Activated CD4-positive, alpha-beta T cell treated with anti-CD3 and anti-CD28 coated beads, Interleukin-10, Interleukin-2, amounts not matched to agents 100 ng/mL and 50 ng/mL, durations not matched to agents 16 hours and 8 hours (primary cell): ENCODE measurements at regions not wholly inside any gene's neighbourhood (a gene's known extent, or its start where the extent isn't known, plus 50 kb on each side); places are given as distances from the start of the nearest gene placed in this dataset.

ENCODE experiments used
- DNase-seq: peaks from one replicate; pipeline ENCODE4 v3.0.0-alpha.2; 2020

GRCh38 chr15:100735129-100736053, 133.0 kb downstream of the ASB7 start:
- DNase-seq: no peak

DNA sequence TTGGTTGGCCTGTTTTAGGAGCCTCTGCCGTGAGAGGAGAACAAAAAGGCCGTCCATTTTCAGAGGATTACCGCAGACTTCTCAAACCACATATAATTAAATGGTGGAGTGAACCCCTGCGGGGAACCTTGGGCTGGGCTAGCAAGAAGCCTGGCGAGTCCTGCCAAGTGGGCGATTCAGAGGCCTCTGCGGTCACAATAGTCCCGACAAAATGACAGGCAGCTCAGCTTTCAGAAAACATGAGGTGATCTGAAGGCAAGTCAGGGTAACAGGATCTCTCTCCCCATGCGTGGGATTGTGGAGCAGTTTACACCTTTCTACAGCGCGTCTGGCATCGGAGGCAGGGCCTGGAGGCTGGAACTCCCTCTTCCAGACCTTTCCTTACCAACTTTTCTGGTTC, 134.8 kb downstream of the ASB7 start:
- no peak for DNase-seq

DNA sequence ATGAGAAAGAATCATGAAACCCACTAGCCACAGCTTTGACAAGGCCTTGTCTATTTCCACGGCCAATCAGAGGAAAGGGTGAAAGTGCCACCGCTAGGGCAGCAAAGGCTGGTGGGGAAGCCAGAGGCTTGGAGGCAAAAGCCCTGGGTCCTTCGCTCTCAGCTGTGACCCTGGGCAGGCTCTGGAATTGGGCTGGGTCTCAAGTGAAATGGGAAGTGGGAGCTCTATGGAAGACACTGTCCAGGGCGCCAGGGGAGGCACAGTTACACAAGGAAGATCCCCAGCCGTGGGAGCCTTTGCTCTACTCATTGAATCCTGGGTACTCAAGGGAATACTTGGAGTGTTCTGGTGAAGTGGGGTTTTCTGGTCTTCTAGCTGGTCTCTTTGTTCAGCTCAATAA, 136.2 kb downstream of the ASB7 start:
- no peak for DNase-seq

- no peak for DNase-seq
These were observed 137.7 kb downstream of the ASB7 start for GRCh38 chr15:100740138-100740537.

GRCh38 chr15:100751585-100751984, 128.0 kb upstream of the ALDH1A3 start:
- DNase-seq: no peak

DNA sequence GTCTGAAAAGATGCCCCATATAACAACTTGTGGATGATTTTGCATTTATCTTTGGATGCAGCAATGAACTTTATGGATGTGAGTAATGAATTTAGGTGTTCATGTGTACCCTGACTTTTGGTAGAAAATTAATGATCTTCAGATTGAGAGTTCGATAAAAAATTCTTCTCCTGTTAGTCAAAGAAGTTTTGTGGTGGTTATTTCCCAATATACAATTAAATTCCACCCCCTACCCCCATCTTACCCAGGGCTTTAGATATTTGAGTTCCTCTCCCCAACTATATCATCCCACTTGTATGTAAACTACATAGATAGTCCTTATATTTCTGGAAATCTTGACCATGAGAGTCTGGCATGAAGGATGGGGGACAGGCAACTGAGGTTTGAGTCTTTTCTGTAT, 126.1 kb upstream of the ALDH1A3 start:
- DNase-seq: no peak

DNA sequence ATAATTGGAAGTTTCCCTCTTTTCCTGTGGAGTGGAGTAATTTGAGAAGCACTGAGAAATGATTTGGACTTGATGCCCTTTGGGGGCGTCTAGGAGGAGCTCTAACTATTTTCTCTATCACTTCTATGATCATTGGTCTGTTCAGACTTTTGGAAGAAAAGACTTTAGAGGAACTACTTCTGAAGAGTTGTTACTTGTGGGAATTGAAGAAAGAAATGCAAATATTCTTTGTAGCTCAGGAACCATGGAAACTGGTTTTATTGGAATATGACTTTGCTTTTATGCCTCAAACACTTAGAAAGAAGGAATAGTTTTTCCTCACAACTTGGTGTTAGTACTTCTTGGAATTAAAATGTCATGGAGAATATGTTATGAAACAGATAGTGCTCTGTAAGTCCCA, 122.0 kb upstream of the ALDH1A3 start:
- no peak for DNase-seq

GRCh38 chr15:100758555-100758954, 121.1 kb upstream of the ALDH1A3 start:
- no peak for DNase-seq

GRCh38 chr15:100759106-100759505, 120.5 kb upstream of the ALDH1A3 start:
- DNase-seq: no peak

- DNase-seq: no peak
These were observed 119.8 kb upstream of the ALDH1A3 start for GRCh38 chr15:100759698-100760356.

GRCh38 chr15:100760357-100760903, 119.2 kb upstream of the ALDH1A3 start:
- DNase-seq: no peak

DNA sequence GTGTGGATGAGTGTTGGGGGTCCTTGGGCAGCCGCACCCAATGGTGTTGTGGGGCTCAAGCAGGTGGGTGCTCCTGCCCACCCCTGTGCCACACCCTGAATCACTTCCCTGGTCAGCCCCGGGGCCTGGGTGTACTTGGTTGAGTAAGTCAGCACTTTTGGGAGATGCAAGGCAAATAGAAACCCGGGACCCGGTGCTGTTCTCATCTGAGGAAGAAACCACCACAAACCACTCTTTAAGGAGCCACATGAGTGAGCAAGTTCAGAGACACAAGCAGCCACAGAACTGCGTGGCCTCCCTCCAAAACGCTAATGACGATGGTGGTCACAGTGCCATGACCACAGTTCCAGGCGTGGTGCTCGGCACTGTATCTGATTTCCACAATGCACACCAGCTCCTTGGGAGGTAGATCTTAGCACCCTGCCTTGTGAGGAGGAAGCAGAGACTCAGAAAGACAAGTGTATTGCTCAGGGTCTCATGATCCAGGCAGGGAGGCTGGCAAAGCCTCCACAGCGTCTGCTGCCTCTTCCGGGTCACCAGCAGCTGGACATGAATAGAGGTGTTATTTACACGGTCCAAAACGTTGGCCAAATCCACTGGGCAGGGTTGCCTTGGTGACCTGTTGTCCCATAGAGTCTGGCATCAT, 118.2 kb upstream of the ALDH1A3 start:
- DNase-seq: no peak

- no peak for DNase-seq
These were observed 117.3 kb upstream of the ALDH1A3 start for GRCh38 chr15:100762289-100762688.

DNA sequence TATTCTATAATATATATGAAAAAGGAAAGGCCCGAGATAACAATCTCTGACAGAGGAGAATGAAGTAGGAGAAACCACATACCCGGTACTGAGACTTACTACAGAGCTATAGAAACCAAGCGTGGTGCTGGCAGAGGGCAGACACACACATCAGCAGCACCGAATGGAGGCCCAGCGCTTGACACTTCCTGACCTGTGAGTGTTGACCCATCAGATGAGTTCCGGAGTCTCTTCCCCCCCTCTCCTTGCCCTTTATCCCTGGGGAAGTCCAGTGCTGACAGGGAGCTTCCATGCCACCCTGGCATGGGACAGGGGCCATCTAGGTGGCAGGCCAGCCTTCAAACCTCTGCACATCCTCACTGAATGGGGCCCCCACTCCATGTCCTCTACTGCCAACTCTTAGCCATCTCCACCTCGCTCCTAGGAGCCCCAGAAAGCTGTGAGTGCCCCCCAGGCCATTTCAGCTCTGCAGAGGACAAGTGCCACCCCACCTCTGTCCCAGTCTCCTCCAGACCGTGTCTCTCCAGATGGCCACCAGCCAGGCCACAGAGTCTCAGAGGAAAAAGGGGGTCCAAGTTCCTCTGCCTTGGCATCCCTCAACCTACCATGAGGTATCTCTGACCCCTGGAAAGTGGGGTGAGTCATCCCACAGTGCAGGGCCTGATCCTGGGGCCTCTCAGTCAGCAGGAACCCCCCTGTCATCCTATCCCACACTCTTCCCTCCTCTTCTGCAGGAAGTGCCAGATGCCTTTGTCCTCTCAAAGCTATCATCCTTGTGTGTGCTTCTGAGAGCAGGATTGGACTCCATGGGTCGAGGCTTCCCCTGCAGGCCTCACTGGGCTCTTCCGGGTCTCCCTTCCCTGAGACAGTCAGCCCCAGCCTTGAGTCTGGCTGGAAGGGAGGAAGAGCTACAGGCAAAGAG, 116.5 kb upstream of the ALDH1A3 start:
- DNase-seq: no peak

DNA sequence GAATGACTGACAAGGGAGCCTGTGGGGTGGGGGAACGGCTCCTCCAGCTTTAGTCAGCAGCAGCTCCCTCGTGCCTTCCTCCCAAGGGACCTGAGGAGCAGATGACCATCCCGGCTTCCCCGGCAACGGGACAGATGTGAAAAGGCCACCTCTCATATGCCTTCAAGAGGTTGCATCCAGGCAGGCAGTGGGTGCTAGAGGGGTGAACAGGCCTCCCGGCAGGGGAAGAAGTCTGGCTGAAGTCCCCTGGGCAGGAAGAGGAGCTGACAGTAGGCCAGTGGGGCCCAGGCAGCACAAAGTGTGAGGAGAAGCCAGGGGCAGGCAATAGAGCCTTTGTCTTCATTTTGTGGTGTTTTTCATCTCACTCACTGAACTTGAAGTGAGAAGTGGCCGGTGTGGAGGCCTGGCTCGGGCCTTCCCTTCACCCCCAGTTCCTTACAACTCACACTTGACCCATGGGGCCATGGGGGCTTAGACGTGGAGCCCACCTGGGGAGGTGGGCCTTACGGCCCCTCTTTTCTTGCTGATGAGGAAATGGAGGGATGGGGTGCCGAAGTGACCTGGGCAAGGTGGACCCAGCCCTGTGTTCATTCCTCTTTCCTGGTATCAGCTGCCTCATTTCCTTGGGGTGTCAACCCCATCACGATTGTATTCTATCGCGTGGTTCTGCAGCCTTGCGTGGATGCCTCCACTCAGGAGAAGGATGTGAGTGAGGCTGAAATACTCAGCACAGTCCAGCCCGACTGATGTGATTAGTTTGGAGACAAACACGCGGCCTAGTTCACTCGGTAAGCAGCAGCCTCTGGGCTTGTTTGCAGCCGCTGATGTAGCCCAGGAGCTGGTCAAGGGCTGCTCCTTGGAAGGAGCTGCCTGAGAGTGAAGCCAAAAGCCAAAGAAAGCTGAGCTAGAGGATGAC, 115.5 kb upstream of the ALDH1A3 start:
- DNase-seq: no peak

GRCh38 chr15:100764778-100765466, 114.7 kb upstream of the ALDH1A3 start:
- no peak for DNase-seq

DNA sequence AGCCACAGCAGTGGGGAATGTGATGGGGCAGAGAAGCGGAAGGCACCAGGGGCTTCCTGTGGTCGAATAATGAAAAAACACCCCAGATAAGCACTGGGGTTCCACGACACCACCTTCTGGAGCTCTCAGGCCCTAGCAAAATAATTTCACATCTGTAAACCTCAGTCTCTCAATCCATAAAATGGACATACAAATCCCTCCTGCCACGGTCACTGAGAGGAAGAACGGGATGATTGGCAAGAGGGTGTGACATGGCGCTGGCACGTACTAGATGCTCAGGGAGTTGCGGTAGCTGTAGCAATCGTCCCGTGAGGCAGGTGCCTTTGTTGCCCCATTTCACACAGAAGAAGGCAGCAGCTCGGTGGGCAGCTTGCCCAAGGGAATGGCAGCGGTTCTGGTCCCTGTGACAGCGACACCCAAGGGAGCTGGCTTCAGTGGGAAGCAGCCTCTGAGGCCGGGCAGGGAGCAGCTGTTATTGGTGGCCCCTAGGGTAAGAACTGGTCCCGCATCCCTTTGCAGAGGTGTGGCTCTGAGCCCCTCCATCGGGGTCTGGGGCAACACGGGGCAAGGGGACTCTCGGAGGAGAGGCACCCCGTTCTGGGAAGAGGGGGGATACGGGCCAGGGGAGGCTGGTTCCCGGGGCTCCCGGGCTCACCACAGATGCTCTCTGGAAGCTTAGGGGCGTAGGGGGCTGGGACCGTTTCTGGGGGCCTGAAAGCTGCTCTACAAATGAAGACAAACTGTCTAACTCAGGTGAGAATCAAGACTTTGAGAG, 114.0 kb upstream of the ALDH1A3 start:
- DNase-seq: no peak

GRCh38 chr15:100766243-100767000, 113.2 kb upstream of the ALDH1A3 start:
- no peak for DNase-seq
